GM12865 (cell line): ENCODE measurements at regions not wholly inside any gene's neighbourhood (a gene's known extent, or its start where the extent isn't known, plus 50 kb on each side); places are given as distances from the start of the nearest gene placed in this dataset.
"Not testable (repeated sequence)": the region's sequence is repeated elsewhere in the genome, so short reads cannot be mapped to it uniquely, and the experiment has no call there.

Experiments used
- DNase-seq: peaks from one replicate; pipeline ENCODE4 v3.0.0; 2010; ENCODE audit warnings: low read depth
- H3K4me3 ChIP-seq: 2 replicates; pipeline ENCODE4 v1.5.1; 2011; ENCODE audit warnings: mild to moderate bottlenecking, low read depth, low read length, control low read depth
- TF ChIP-seq, protein P1 (sequence below): IDR thresholded peaks from 2 replicates; pipeline ENCODE4 v1.5.1; 2011; ENCODE audit warnings: low read length, control low read depth, low read depth, inconsistent platforms; ENCODE audit not compliant: insufficient read depth; ENCODE audit errors: missing control alignments

DNA sequence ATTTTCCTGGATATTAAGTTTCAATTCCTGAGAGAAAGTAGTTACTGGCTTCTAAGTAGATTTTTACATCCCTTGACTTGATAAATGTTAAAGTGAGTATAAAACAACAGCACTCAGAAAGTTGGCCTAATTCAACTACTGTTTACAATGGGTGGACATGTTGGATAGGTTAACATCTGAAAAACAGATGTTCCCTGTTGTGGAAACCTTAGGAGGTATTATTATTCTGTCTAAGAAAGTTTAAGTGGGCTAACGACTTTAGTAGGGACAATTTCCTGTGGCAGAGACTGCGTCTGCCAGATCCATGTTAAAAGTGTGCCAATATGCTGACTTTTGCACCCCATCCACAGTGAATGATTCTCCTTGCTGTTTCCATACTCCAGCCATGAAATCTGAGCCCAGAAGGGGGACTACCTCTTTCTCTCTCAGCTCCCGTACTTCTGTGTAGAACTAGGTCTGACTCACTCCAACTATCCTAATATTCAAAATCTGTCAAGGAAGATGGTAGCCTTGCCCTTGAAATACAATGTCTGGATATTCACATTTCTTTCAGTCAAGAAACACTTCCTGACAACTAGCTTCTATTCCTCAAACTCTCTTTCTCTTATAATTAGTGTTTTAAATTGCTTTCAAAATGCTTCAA lies 327.5 kb upstream of the HNRNPA3 start:
- TF ChIP-seq, protein P1, sequence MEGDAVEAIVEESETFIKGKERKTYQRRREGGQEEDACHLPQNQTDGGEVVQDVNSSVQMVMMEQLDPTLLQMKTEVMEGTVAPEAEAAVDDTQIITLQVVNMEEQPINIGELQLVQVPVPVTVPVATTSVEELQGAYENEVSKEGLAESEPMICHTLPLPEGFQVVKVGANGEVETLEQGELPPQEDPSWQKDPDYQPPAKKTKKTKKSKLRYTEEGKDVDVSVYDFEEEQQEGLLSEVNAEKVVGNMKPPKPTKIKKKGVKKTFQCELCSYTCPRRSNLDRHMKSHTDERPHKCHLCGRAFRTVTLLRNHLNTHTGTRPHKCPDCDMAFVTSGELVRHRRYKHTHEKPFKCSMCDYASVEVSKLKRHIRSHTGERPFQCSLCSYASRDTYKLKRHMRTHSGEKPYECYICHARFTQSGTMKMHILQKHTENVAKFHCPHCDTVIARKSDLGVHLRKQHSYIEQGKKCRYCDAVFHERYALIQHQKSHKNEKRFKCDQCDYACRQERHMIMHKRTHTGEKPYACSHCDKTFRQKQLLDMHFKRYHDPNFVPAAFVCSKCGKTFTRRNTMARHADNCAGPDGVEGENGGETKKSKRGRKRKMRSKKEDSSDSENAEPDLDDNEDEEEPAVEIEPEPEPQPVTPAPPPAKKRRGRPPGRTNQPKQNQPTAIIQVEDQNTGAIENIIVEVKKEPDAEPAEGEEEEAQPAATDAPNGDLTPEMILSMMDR, result no peak
- no peak for DNase-seq
- no peak overlapping the region for H3K4me3 ChIP-seq

DNA sequence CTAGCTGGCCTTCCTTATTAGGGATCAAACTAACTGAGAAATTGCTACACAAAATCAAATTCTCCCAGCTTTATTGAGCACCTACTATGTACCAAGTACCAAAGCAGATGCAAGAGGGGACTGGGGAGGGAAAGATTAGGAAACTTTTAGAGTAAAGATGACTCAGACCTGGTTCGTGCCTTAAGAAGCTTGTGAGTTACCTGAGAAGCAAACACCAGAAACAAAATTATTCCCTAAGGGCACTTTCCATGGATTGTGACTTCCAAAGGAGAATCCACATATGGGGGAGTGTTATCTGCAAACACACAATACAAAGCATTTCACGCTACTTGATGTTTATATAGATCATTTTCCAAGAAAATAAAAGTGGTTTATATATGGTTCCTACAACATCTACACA lies 326.9 kb upstream of the HNRNPA3 start:
- TF ChIP-seq, protein P1, result no peak
- H3K4me3 ChIP-seq, result no peak overlapping the region
- no peak for DNase-seq

DNA sequence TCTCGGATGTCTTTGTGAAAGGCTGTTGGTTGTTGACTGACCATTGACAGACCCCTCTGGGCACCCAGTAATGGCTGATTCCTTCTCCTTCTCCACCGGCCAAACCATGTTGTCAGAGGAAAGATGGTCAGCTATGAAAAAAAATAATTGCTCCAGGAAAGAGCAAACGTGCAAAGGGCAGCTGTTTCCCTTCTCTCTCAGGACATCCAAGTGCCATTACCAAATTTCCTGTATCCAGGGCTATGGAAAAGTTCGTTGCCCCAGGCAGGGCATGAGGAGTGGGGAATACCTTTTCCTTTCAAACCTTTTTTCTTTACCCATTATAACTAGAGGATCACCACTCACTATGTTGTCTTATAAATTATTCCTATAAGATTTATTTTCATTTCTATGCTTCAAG lies 321.5 kb upstream of the HNRNPA3 start:
- TF ChIP-seq, protein P1, result no peak
- no peak for DNase-seq
- no peak overlapping the region for H3K4me3 ChIP-seq

DNA sequence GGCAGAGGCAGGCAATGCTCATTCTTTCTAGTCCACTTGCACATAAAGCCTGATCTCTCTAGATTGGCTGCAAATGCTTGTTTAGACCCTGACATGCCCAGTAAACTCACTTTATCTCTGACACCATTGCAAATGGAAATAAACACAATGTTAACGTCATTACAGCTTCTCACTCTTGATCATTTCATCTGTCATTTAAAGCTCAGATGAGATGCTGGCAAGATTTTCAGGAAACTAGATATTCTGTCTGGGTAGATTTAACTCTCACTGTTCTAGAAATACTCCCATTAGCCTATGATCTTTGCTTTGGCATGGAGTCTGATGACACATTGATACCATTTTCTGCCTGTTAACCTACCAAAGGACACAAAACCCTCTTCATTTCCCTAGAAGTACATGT lies 320.7 kb upstream of the HNRNPA3 start:
- no peak for DNase-seq
- TF ChIP-seq, protein P1, result no peak
- no peak overlapping the region for H3K4me3 ChIP-seq

DNA sequence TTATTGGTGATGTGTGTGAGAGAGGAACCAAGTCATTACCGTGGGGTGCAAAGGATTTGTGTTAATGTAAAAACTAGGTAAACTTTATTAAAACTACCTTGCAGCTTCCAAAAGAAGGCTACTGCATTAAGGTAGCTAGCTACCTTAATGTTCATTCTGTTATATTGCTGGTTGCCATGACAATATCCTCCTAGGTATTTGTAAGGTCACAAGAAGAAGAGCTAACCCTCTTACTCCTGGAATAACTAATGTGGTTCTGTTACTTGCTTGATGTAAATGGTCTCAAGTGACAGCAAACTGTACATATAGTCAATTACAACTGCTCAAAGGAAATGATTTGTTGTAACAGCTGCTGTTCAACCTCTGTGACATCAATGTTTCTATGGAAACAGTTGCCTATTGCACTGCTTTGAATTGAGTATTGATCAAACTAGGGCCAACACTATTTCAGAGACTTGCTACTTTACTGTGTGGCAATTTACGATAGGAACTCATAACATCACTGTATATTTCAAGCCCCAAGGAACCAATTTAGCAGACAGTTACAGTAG lies 319.8 kb upstream of the HNRNPA3 start:
- no peak overlapping the region for H3K4me3 ChIP-seq
- TF ChIP-seq, protein P1, result no peak
- DNase-seq, result no peak

DNA sequence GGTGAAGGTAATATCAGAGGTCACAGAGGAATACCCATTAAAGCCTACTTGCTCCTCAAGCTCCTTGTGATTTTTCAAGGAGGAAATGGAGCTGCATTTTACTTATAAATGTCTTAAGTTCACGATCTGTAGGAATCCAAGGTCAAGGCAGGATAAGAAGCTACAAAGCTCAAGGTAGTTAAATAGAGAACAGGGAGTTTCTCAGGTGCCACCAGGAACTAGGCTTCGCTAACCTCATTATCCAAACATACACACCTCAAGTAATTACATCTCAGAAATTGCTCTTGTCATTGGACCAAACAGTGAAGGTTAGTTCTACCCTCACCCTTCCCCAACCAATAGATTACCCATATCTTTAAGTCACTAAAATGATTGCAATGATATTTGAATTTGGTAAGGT lies 317.4 kb upstream of the HNRNPA3 start:
- TF ChIP-seq, protein P1, result no peak
- no peak for DNase-seq
- H3K4me3 ChIP-seq, result no peak overlapping the region

DNA sequence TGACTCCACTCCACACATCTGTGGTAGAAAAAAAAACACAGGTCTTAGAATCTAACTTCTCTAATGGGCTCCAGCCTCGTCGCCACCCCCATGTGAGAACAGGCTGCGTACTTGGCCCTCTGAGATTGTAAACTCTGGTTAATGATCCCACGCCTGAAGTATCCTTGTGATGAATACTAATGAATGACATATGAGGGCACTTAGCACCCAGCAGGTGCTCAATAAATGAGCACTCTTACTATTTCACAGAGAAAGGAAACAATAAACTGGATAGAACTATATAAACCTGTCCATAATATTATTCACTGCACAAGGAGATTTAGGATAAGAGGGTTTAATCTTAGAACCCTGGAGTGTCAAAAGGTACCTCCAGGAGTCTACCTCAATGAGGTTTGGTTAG lies 310.1 kb upstream of the HNRNPA3 start:
- TF ChIP-seq, protein P1, result no peak
- DNase-seq, result no peak
- H3K4me3 ChIP-seq, result no peak overlapping the region

DNA sequence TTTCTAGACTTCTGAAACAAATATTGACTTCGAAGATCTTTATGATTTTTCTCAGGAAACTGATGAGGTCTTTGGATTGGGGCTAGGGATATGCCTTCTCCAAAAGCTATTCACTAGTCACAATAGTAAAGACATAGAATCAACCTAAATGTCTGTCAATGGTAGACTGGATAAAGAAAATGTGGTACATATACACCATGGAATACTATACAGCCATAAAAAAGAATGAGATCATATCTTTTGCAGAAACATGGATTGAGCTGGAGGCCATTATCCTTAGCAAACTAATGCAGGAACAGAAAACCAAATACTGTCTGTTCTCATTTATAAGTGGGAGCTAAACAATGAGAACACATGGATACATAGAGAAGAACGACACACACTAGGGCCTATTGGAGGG lies 308.5 kb upstream of the HNRNPA3 start:
- H3K4me3 ChIP-seq, DNase-seq: not testable (repeated sequence)
